GM12878 (cell line): ENCODE measurements at regions not wholly inside any gene's neighbourhood (a gene's known extent, or its start where the extent isn't known, plus 50 kb on each side); places are given as distances from the start of the nearest gene placed in this dataset.

Experiments used
- ATAC-seq: fragments of 200-7000 bp; cut with Tn5 transposase; 3 replicates; pipeline ENCODE4 v1.9.1; 2020; ENCODE audit warnings: mild to moderate bottlenecking, moderate library complexity
- BruUV-seq: library from RNA; stranded (reverse); fragments of 400-500 nt; replicated peaks from 2 replicates; lab custom pipeline; 2021; lab: Mats Ljungman, UMichigan
- CTCF ChIA-PET: fragments of 300-600 bp; sonication (Branson Sonifier 250); formaldehyde crosslinking; extraction: SDS; loops from one replicate; lab custom pipeline; 2021; ENCODE audit warnings: inconsistent platforms; lab: Yijun Ruan, JAX
- POLR2A ChIA-PET: fragments of 350-600 bp; formaldehyde crosslinking; extraction: SDS; loops from one replicate; lab custom pipeline; 2021; ENCODE audit warnings: inconsistent platforms; lab: Charles Lee
- RAD21 ChIA-PET: fragments of 300-600 bp; sonication (Branson Sonifier 250); formaldehyde crosslinking; loops from one replicate; lab custom pipeline; 2023; ENCODE audit warnings: antibody characterized with exemption; ENCODE audit not compliant: unreplicated experiment; lab: Charles Lee
- SMC1A ChIA-PET: fragments of 300-600 bp; sonication (Branson Sonifier 250); formaldehyde crosslinking; loops from one replicate; lab custom pipeline; 2023; ENCODE audit not compliant: unreplicated experiment, uncharacterized antibody; lab: Charles Lee
- DNase-seq: peaks from one replicate; pipeline ENCODE4 v3.0.0-alpha.2; 2011; ENCODE audit warnings: low read depth, low spot score
- FAIRE-seq: peaks from 3 replicates; lab custom pipeline; 2011; peaks lifted over from hg19 to GRCh38; lab: Jason Lieb, UNC
- H2AFZ ChIP-seq: 2 replicates; pipeline ENCODE4 v1.6.0; 2011; ENCODE audit warnings: low read depth, low read length, control low read depth; ENCODE audit not compliant: control insufficient read depth
- H3K27ac ChIP-seq: 2 replicates; pipeline ENCODE4 v1.5.1; 2011; ENCODE audit warnings: control low read depth; ENCODE audit not compliant: control insufficient read depth, insufficient read depth
- H3K27me3 ChIP-seq, 2 experiments: replicated peaks in 1 of 2; 2 replicates each; pipeline versions ENCODE4 v1.6.0 to v1.6.1; 2011; ENCODE audit warnings: low read length in 1 of 2; ENCODE audit not compliant: control insufficient read depth in 2 of 2, insufficient read depth in 2 of 2
- H3K36me3 ChIP-seq, 2 experiments: 2 replicates each; pipeline ENCODE4 v1.5.1; 2011; ENCODE audit warnings: low read length in 1 of 2; ENCODE audit not compliant: control insufficient read depth in 2 of 2, insufficient read depth in 2 of 2
- H3K4me1 ChIP-seq: 2 replicates; pipeline ENCODE4 v1.6.1; 2011; ENCODE audit warnings: mild to moderate bottlenecking, low read length, moderate library complexity, mixed read lengths; ENCODE audit not compliant: control insufficient read depth, insufficient read depth
- H3K4me2 ChIP-seq: 2 replicates; pipeline ENCODE4 v1.6.0; 2011; ENCODE audit warnings: control low read depth; ENCODE audit not compliant: control insufficient read depth, insufficient read depth
- H3K4me3 ChIP-seq: fragments of 200-600 bp; sonication (generic); 2 replicates; pipeline ENCODE4 v1.5.1; 2016
- H3K79me2 ChIP-seq: 2 replicates; pipeline ENCODE4 v1.6.0; 2011; ENCODE audit warnings: low read length; ENCODE audit not compliant: control insufficient read depth, insufficient read depth
- H3K9ac ChIP-seq: 2 replicates; pipeline ENCODE4 v1.8.0; 2011; ENCODE audit warnings: low read length, control low read depth, mixed read lengths; ENCODE audit not compliant: control insufficient read depth, insufficient read depth
- H3K9me3 ChIP-seq: replicated peaks from 3 replicates; pipeline ENCODE4 v1.5.1; 2011; ENCODE audit warnings: mild to moderate bottlenecking, low read length; ENCODE audit not compliant: control insufficient read depth, insufficient read depth
- H4K20me1 ChIP-seq: 2 replicates; pipeline ENCODE4 v1.6.0; 2011; ENCODE audit not compliant: control insufficient read depth, insufficient read depth
- ATF2 ChIP-seq: IDR thresholded peaks from 2 replicates; pipeline ENCODE4 v1.6.1; 2012; ENCODE audit warnings: low read length, inconsistent platforms
- ATF7 ChIP-seq: fragments of 450-650 bp; IDR thresholded peaks from 2 replicates; pipeline ENCODE4 v1.6.1; 2016; ENCODE audit warnings: low read depth, mild to moderate bottlenecking
- CBX3 ChIP-seq: fragments of 200-600 bp; sonication (generic); IDR thresholded peaks from 2 replicates; pipeline ENCODE4 v1.6.1; 2016; ENCODE audit warnings: low read depth, borderline replicate concordance
- CHD2 ChIP-seq: IDR thresholded peaks from 2 replicates; pipeline ENCODE4 v1.6.1; 2011; ENCODE audit warnings: low read depth, low read length, improper control_type of control experiment, borderline replicate concordance
- IKZF2 ChIP-seq, 2 experiments: fragments of 450-650 bp; IDR thresholded peaks; 2 replicates each; pipeline ENCODE4 v1.6.1; 2017; ENCODE audit warnings: mild to moderate bottlenecking in 2 of 2, moderate library complexity in 2 of 2
- KLF5 ChIP-seq: fragments of 450-650 bp; IDR thresholded peaks from 2 replicates; pipeline ENCODE4 v1.6.1; 2014; ENCODE audit warnings: mild to moderate bottlenecking; ENCODE audit not compliant: partially characterized antibody
- MXI1 ChIP-seq: fragments of 150-350 bp; IDR thresholded peaks from 2 replicates; pipeline ENCODE4 v1.6.1; 2011; ENCODE audit warnings: low read depth, mild to moderate bottlenecking, inconsistent platforms, low read length, improper control_type of control experiment
- NFYB ChIP-seq: IDR thresholded peaks from 2 replicates; pipeline ENCODE4 v1.6.1; 2011; ENCODE audit warnings: low read depth, mild to moderate bottlenecking, low read length, improper control_type of control experiment, moderate library complexity; ENCODE audit not compliant: insufficient read depth
- NR2C1 ChIP-seq: fragments of 450-650 bp; IDR thresholded peaks from 2 replicates; pipeline ENCODE4 v1.6.1; 2017; ENCODE audit warnings: antibody characterized with exemption, mild to moderate bottlenecking, moderate library complexity
- POU2F2 ChIP-seq: IDR thresholded peaks from 3 replicates; pipeline ENCODE4 v1.6.1; 2011; ENCODE audit warnings: low read depth, mild to moderate bottlenecking, low read length, borderline replicate concordance
- RUNX3 ChIP-seq: IDR thresholded peaks from 2 replicates; pipeline ENCODE4 v1.6.1; 2012; ENCODE audit warnings: low read length, inconsistent platforms
- SMC3 ChIP-seq: IDR thresholded peaks from 2 replicates; pipeline ENCODE4 v1.6.1; 2011; ENCODE audit warnings: low read length, improper control_type of control experiment, borderline replicate concordance
- ZNF622 ChIP-seq: fragments of 450-650 bp; IDR thresholded peaks from 2 replicates; pipeline ENCODE4 v1.6.1; 2017; ENCODE audit warnings: mild to moderate bottlenecking, inconsistent platforms
- WGBS: methylation state at CpG from one replicate; pipeline ENCODE4 v1.1.6; 2016; ENCODE audit warnings: low lambda C conversion rate; ENCODE audit not compliant: insufficient replicate concordance, insufficient coverage; ENCODE audit errors: missing lambda C conversion rate; 5-methylcytosine and 5-hydroxymethylcytosine counted together
- in situ Hi-C: fragments of 300-500 bp; cut with MboI; formaldehyde crosslinking; loops from 9 replicates; pipeline ENCODE4 v1.14.3; 2018; ENCODE audit warnings: mixed read lengths
- intact Hi-C: fragments of 100-400 bp; cut with micrococcal nuclease; formaldehyde crosslinking; loops from one replicate; pipeline ENCODE4 v1.14.2; 2022; ENCODE audit not compliant: unreplicated experiment

GRCh38 chr6:81909162-81909561, 156.7 kb upstream of the TENT5A start:
- DNase-seq: no peak
- in situ Hi-C loops: no loop called here

GRCh38 chr6:81906709-81907204, 154.3 kb upstream of the TENT5A start:
- DNase-seq (peak; percentile 44), FAIRE-seq (no peak), ATAC-seq (peak; percentile 54)
- Histone ChIP-seq H3K27me3 (no peaks in the 10 kb centered on the region), H3K4me2 (peak overlapping the region; percentile 43; the same call in 1 of the 2 replicates), H3K27ac (no peak overlapping the region), H3K4me1 (no peaks in the 10 kb centered on the region), H3K9me3 (no peaks in the 10 kb centered on the region), H3K79me2 (no peaks in the 10 kb centered on the region), H3K36me3 (no peaks in the 10 kb centered on the region), H3K4me3 (no peak overlapping the region), H4K20me1 (no peaks in the 10 kb centered on the region), H2AFZ (no peak overlapping the region), H3K9ac (no peak overlapping the region)
- intact Hi-C loops: no loop called here
- ChIA-PET SMC1A (interaction anchor here (0.6 to 3.3 kb wide), 20 partner anchors 9 to 153 kb away, joined by 3 to 23 read pairs (median 4); no protein-coding TSS in a partner anchor), POLR2A (interaction anchor here (1.0 to 3.3 kb wide), 5 partner anchors 12 to 89 kb away, joined by 3 to 15 read pairs (median 4); no protein-coding TSS in a partner anchor), RAD21 (interaction anchor here (1.0 to 2.3 kb wide), 12 partner anchors 12 to 155 kb away, joined by 3 to 15 read pairs (median 4); partner anchors contain the start of gene TENT5A), CTCF (interaction anchor here (0.8 to 2.8 kb wide), 7 partner anchors 26 to 180 kb away, joined by 3 to 11 read pairs (median 4); no protein-coding TSS in a partner anchor)
- in situ Hi-C loops: no loop called here
- 2% methylated on average over 2 of the region's 2 CpGs for WGBS
- BruUV-seq: no TSS peak
- peak; percentile 35; the same call in 1 of the 2 replicates for TF ChIP-seq ATF2
- no peak for TF ChIP-seq NFYB
- no peak for TF ChIP-seq CBX3
- peak in 1 of 2 experiments; percentile 52; a peak in 1 of 4 replicates for TF ChIP-seq IKZF2 (IDR thresholded peaks at IDR 0.05)
- no peak for TF ChIP-seq SMC3
- TF ChIP-seq POU2F2: 0 out of 3 replicates have a peak, but pooled peaks have one; percentile 29
- TF ChIP-seq NR2C1: peak; percentile 75
- TF ChIP-seq ZNF622: no peak
- 0 out of 2 replicates have a peak, but pooled peaks have one; percentile 22 for TF ChIP-seq MXI1
- peak; percentile 26; the same call in 1 of the 2 replicates for TF ChIP-seq RUNX3
- no peak for TF ChIP-seq KLF5

More at GRCh38 chr6:81909162-81909561, 156.7 kb upstream of the TENT5A start:
- Histone ChIP-seq H3K4me2 (no peak overlapping the region), H3K9ac (no peak overlapping the region), H4K20me1 (no peaks in the 10 kb centered on the region), H3K36me3 (no peaks in the 10 kb centered on the region), H3K27ac (no peak overlapping the region), H3K79me2 (no peaks in the 10 kb centered on the region), H3K9me3 (no peaks in the 10 kb centered on the region), H3K4me1 (no peaks in the 10 kb centered on the region), H3K27me3 (no peaks in the 10 kb centered on the region), H2AFZ (no peak overlapping the region), H3K4me3 (no peak overlapping the region)
- intact Hi-C loops: no loop called here
- no TSS peak for BruUV-seq
- ATAC-seq: no peak
- POLR2A ChIA-PET: interaction anchor here (1.3 to 3.3 kb wide), 2 partner anchors 30 to 142 kb away, joined by 4 to 15 read pairs; no protein-coding TSS in a partner anchor
- WGBS: 48% methylated on average over 2 of the region's 2 CpGs
- SMC1A ChIA-PET: interaction anchor here (1.9 to 3.3 kb wide), 6 partner anchors 8 to 143 kb away, joined by 5 to 23 read pairs (median 11); no protein-coding TSS in a partner anchor
- RAD21 ChIA-PET: interaction anchor here (0.7 to 3.5 kb wide), 2 partner anchors 21 to 295 kb away, joined by 3 to 10 read pairs; no protein-coding TSS in a partner anchor
- CTCF ChIA-PET: interaction anchor here (2.8 kb wide), 1 partner anchor 97 kb away, joined by 11 read pairs; no protein-coding TSS in a partner anchor
- peak; percentile 44; the same call in 1 of the 2 replicates for TF ChIP-seq ATF7
- TF ChIP-seq CHD2: no peak
- TF ChIP-seq, all 136 proteins: peak for 1
- FAIRE-seq: no peak
